Ascending aorta (tissue), 2 donors: ENCODE measurements at regions not wholly inside any gene's neighbourhood (a gene's known extent, or its start where the extent isn't known, plus 50 kb on each side); places are given as distances from the start of the nearest gene placed in this dataset.
"Not testable (repeated sequence)": the region's sequence is repeated elsewhere in the genome, so short reads cannot be mapped to it uniquely, and the experiment has no call there.

Experiments
- DNase-seq, 2 donors: peaks; one replicate each; pipeline ENCODE4 v3.0.0-alpha.2; 2019; ENCODE audit warnings: low spot score in 2 of 2
- H3K27ac ChIP-seq, 2 donors: fragments of 200-600 bp; sonication (generic); one replicate each; pipeline ENCODE4 v1.5.1; 2016 to 2017; ENCODE audit warnings: mild to moderate bottlenecking in 1 of 2
- H3K27me3 ChIP-seq: fragments of 200-600 bp; sonication (generic); one replicate; pipeline ENCODE4 v1.5.1; 2017
- H3K36me3 ChIP-seq, 2 donors: fragments of 200-600 bp; sonication (generic); one replicate each; pipeline ENCODE4 v1.5.1; 2016
- H3K4me1 ChIP-seq, 2 donors: fragments of 200-600 bp; sonication (generic); one replicate each; pipeline ENCODE4 v1.5.1; 2016 to 2017; ENCODE audit warnings: mild to moderate bottlenecking in 1 of 2
- H3K4me3 ChIP-seq, 2 donors: fragments of 200-600 bp; sonication (generic); one replicate each; pipeline ENCODE4 v1.5.1; 2016 to 2017; ENCODE audit warnings: mild to moderate bottlenecking in 1 of 2
- H3K9me3 ChIP-seq, 2 donors: fragments of 200-600 bp; sonication (generic); one replicate each; pipeline ENCODE4 v1.5.1; 2016
- intact Hi-C: fragments of 100-400 bp; cut with DNase I; formaldehyde crosslinking; loops from one replicate; pipeline ENCODE4 v1.15.1; 2023
- TF ChIP-seq, protein P1 (sequence below), 3 experiments: fragments of 200-600 bp in 2 of 3; fragments of 450-650 bp in 1 of 3; sonication (generic) in 2 of 3; IDR thresholded peaks; one replicate each; pipeline ENCODE4 v1.5.1; 2016 to 2019; ENCODE audit warnings: antibody characterized with exemption in 3 of 3, mild to moderate bottlenecking in 1 of 3, moderate library complexity in 1 of 3

DNA sequence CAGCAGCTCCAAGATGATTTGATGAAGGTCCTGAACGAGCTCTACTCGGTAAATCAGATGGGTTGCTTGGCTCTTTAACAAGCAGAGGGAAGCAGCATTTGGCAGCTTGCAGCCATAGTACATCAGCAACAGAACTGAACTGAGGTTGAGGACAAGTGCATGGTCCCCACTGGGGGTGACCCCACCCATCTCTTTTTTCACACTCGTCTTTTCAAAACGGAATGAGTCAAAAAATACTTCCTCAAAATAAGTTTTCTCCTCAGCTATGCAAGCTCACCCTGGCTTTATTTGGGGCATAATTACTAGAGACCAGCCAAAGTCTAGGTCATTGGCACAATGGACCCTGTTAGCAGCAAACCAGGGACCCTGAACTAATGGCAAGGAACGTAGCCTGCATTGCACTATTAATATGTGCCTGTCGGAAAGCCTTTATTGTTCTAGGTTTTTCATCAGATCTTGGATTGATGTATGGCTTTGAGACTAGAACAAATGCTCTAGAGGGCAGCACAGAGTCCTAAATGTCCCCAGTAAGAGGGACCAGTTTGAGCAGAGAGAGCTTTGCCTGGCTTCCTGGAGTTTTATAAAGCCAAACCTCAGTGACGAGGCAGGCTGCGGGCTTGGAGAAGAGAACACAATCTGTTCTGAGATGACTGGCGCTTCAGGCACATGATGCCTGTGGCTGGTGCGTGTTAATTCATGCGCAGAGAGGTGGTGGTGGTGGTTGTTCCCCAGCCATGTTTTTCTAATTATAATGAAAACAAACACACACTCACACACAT, 86.1 kb upstream of the IKBKE start:
- H3K4me1 ChIP-seq, H3K27ac ChIP-seq, H3K36me3 ChIP-seq, H3K27me3 ChIP-seq, intact Hi-C loops, H3K4me3 ChIP-seq, H3K9me3 ChIP-seq: not testable (repeated sequence)
- peak in 1 of 2 donors; percentile 13 for DNase-seq
- TF ChIP-seq, protein P1, sequence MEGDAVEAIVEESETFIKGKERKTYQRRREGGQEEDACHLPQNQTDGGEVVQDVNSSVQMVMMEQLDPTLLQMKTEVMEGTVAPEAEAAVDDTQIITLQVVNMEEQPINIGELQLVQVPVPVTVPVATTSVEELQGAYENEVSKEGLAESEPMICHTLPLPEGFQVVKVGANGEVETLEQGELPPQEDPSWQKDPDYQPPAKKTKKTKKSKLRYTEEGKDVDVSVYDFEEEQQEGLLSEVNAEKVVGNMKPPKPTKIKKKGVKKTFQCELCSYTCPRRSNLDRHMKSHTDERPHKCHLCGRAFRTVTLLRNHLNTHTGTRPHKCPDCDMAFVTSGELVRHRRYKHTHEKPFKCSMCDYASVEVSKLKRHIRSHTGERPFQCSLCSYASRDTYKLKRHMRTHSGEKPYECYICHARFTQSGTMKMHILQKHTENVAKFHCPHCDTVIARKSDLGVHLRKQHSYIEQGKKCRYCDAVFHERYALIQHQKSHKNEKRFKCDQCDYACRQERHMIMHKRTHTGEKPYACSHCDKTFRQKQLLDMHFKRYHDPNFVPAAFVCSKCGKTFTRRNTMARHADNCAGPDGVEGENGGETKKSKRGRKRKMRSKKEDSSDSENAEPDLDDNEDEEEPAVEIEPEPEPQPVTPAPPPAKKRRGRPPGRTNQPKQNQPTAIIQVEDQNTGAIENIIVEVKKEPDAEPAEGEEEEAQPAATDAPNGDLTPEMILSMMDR (IDR thresholded peaks at IDR 0.05): peak in 1 of 3 experiments; percentile 18

DNA sequence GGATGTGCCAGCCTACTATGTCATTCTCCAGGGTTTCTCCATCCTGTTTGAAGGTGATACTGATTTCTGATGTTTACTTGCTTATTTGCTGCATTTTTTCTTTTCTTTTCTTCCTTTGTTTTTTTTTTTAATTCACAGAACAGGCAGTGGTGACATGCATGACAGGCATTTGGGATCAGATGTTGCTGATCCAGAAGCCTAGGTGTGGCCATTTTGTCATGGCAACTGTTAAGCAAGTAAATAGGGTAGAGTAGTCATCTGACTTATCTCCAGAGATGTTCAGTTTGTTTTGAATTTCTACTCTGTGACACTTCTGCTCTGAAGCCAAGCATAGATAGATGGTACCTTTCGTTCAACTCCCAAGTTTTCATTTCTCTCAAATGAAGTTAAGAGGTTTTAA, 85.4 kb upstream of the IKBKE start:
- H3K27ac ChIP-seq, intact Hi-C loops, H3K36me3 ChIP-seq, H3K9me3 ChIP-seq, H3K27me3 ChIP-seq, DNase-seq, H3K4me1 ChIP-seq, H3K4me3 ChIP-seq: not testable (repeated sequence)

DNA sequence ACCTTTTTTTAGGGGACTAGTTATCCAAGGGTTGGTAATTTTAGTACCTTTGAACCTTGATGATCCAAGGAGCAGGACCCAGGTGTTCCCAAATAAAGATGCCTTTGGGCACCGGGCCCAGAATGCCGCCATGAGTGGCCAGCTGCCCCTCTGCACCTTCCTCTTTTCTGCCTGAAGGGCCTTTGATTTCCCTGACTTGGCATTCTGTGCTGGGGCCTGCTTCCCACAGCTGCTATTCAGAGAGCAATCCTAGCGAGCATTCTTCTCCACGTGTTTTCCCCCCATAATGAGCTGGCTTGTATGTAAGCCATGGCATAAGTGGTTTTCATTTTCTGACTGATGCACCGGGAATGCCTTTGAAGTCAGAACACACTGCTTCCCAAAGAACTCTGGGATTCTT, 82.6 kb upstream of the IKBKE start:
- H3K4me3 ChIP-seq, DNase-seq, H3K27ac ChIP-seq, H3K36me3 ChIP-seq, intact Hi-C loops, H3K9me3 ChIP-seq, H3K27me3 ChIP-seq, H3K4me1 ChIP-seq: not testable (repeated sequence)

DNA sequence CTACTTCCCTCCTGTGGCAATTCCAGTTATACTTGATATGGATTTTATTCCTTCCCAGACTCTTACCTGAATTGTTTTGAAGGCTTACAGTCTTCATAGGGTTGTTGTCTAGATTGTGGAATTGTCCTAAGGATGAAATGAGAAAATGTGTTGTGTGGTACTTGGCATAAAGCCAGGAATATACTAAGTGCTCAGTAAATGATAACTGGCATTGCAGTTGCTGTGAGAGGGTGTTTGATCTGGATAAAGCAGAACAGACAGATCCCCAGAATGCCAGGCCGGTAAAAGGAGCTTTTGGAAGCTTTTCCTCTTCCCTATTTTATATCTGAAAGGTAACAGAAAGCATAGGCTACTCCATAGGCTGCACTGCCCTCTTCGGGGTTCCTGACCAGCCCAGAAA, 78.4 kb upstream of the IKBKE start:
- DNase-seq, H3K4me3 ChIP-seq, H3K36me3 ChIP-seq, intact Hi-C loops, H3K9me3 ChIP-seq, H3K4me1 ChIP-seq, H3K27ac ChIP-seq, H3K27me3 ChIP-seq: not testable (repeated sequence)

DNA sequence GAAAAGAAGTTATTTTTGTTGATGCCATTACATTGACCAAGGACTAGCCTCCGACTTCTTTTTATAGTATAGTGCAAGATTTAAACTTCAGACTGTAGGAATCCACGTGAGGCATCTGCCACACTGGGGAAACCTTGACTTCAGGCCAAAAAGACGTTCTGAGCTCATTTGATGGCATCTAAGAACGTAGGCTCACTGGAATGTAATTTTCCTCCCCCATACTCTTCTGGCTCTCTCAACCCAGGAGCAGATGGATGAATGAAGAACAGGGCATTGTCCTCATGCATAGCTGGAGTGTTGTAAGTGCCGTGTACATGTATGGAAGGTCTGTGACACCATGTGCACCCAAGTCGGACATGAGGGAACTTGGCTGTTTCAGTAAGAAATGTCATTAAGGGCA, 72.8 kb upstream of the IKBKE start:
- intact Hi-C loops, H3K27me3 ChIP-seq, H3K27ac ChIP-seq, H3K4me1 ChIP-seq, DNase-seq, H3K9me3 ChIP-seq, H3K4me3 ChIP-seq, H3K36me3 ChIP-seq: not testable (repeated sequence)

DNA sequence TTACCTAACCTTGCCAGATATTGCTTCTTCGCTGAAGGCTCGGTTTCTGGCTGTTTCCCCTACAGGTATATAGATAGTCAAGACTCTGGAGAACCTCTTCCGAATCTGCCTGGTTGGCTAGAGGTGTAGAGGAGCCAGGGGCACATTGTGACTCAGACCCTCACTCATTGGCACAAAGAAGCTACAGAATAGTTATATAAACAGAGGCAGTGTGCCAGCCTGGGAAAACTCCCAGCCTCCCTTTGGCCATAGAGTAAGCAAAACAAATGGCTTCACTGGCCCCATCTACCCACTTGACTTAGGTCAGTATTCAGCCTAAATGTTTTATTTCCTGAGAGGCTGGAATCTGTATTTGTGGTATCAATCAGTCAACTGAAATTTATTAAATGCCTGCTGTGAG, 72.0 kb upstream of the IKBKE start:
- H3K9me3 ChIP-seq, H3K4me1 ChIP-seq, H3K36me3 ChIP-seq, H3K4me3 ChIP-seq, intact Hi-C loops, H3K27ac ChIP-seq, DNase-seq, H3K27me3 ChIP-seq: not testable (repeated sequence)

DNA sequence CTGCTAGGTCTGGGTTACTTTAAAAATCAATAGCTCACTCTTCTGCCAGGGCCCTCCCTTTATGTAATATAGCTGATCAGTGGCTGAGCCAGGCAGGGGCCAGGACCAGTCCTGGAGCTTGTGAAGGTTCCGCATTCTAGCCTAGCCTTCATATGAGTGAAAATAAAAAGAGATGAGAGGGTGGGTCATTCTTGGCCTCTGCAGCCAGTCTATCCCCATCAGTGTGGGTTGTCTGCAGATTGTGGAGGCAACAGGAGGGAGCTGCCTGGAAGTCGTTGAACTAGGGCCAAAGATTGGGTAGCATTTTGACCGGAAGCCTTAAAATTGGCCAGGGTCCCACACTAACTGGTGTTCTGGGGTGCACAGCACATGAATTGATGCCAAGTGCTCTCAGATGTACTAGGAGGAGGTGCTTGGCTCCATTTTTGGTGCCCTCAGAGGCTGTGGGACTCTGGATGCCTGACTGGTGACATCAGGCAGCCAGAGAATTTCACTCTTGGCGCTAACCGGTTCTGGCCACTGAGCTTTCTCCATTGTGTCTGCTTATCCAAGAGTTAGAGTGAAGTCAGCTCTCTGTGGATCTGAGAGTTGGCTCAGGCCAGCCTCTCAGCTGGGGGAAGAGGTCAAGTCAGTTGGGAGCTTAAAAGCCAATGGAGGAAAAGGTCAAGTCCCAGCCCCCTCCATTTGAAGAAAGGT, 66.5 kb upstream of the IKBKE start:
- H3K27me3 ChIP-seq, H3K36me3 ChIP-seq, intact Hi-C loops, H3K9me3 ChIP-seq, H3K4me3 ChIP-seq, H3K27ac ChIP-seq, H3K4me1 ChIP-seq: not testable (repeated sequence)
- peak in 1 of 2 donors; percentile 65 for DNase-seq

DNA sequence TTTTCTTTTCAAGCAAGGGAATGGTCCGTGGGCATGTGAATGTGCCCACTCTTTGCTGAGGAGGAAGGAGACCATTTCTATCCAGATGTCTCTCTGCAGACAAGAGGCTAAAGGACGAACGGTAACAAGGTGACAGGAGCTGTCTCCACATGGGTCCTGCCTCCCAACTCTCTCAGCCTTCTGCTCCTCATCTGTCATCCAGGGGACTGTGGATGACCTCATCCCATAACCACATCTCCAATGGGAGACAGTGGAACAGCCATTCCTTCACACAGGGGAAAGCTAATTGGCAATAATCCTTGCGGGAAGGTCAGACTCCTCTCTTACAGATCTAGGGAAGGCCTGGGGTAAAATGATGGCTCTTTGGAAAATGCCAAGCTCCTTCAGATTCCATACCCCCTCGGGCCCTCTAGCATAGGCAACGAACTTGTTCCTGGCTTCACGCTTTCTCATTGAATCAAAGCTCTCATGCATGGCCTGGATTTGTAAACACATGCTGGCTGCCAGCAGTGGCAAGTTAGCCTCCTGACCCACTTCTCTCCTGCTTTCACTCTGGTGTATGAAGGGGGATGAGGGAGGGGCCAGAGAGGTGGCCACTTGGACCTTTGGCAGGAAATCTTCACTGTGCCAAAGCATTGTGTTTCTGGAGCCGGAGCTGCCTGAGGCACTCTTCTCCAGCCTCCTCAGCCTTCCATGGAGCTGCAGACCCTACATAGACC, 65.8 kb upstream of the IKBKE start:
- intact Hi-C loops, H3K4me3 ChIP-seq, H3K9me3 ChIP-seq, H3K27ac ChIP-seq, H3K4me1 ChIP-seq, H3K36me3 ChIP-seq, DNase-seq, H3K27me3 ChIP-seq: not testable (repeated sequence)

DNA sequence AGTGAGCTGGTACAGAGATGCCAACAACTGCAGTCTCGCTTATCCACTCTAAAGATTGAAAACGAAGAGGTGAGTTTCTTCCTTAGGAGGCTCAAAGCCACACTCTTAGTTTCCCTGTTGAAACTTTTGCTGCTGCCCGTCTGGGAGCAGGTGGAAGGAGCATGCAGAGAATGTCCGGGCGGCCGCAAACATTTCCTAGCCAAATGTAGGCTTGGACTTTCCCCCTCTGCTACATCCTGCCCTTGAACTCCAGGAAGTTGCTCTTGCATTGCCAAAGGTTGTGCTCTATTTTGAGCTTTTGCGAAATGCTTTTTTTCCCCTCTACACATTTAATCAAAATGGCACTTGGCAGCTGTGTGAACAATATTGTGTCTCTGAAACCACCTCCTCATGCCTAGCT, 65.0 kb upstream of the IKBKE start:
- H3K27me3 ChIP-seq, H3K36me3 ChIP-seq, intact Hi-C loops, DNase-seq, H3K27ac ChIP-seq, H3K4me1 ChIP-seq, H3K4me3 ChIP-seq, H3K9me3 ChIP-seq: not testable (repeated sequence)

DNA sequence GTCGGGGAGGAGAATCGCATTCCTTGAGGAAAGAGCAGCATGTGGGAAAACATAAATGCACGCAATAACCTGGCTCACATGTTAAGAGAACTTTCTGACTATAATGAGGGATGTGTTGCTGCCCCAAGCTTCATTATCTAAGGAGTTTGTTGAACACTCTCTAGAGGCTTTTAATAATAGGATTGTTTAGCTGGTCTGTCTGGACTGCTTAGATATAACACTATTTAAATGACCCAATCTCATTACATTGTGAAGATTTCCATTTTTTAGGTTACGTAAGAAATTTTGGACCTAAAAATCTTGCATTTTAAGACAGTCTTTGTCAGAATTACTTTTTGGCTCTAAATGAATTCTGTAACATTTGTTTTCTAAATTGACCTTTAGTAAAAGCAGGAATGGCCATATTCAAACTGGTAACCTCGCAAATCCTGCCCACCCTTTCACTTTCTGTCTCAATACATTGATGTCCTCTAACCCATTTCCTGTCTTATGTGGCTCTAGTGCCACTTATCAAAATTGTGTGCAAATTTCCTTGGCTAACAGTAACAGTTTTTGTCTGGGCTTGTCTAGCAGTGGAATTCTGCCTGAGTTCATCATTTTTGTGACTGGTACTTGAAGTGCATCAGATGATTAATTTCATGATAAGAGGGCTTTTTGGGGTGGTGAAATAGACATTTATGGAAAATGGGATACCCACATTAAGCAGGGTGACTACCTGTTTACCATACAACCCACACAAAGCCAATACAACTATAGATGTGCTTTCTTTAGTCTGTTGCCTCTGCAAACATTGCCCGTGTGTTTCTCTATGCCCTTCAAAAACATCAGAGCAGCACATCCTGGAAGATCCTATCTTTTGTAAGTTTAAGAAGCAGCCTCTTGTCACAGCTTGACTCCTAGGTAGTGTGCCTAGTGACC, 61.6 kb upstream of the IKBKE start:
- H3K36me3 ChIP-seq, DNase-seq: not testable (repeated sequence)

More for the DNA sequence above, 61.6 kb upstream of the IKBKE start:
- H3K4me3 ChIP-seq, H3K4me1 ChIP-seq, H3K27ac ChIP-seq, intact Hi-C loops, H3K9me3 ChIP-seq, H3K27me3 ChIP-seq: not testable (repeated sequence)
